HEK293 (cell line): ENCODE measurements at regions not wholly inside any gene's neighbourhood (a gene's known extent, or its start where the extent isn't known, plus 50 kb on each side); places are given as distances from the start of the nearest gene placed in this dataset.

Source experiments
- CTCF ChIP-seq: fragments of 450-650 bp; formaldehyde crosslinking; IDR thresholded peaks from 2 replicates; pipeline ENCODE4 v1.5.1; 2016; ENCODE audit warnings: missing biosample characterization, missing genetic modification characterization
- ZNF629 ChIP-seq: fragments of 450-650 bp; formaldehyde crosslinking; IDR thresholded peaks from 2 replicates; pipeline ENCODE4 v1.5.1; 2017; ENCODE audit warnings: missing biosample characterization, missing genetic modification characterization
- ZNF670 ChIP-seq: fragments of 450-650 bp; formaldehyde crosslinking; IDR thresholded peaks from 2 replicates; pipeline ENCODE4 v1.5.1; 2016; ENCODE audit warnings: missing biosample characterization, missing genetic modification characterization, low read depth

GRCh38 chr1:58914925-58915324 lies 131.1 kb upstream of the JUN start:
- TF ChIP-seq ZNF629 (tag by site-specific recombination) (no peak), CTCF (tag by site-specific recombination) (no peak), ZNF670 (no peak)
